HG03175 (cell line): ENCODE measurements at regions not wholly inside any gene's neighbourhood (a gene's known extent, or its start where the extent isn't known, plus 50 kb on each side); places are given as distances from the start of the nearest gene placed in this dataset.

Experiments
- ATAC-seq: cut with Tn5 transposase; IDR thresholded peaks from one replicate; pipeline ENCODE4 v1.9.1; 2021; ENCODE audit warnings: mild to moderate bottlenecking, moderate library complexity; ENCODE audit not compliant: unreplicated experiment

DNA sequence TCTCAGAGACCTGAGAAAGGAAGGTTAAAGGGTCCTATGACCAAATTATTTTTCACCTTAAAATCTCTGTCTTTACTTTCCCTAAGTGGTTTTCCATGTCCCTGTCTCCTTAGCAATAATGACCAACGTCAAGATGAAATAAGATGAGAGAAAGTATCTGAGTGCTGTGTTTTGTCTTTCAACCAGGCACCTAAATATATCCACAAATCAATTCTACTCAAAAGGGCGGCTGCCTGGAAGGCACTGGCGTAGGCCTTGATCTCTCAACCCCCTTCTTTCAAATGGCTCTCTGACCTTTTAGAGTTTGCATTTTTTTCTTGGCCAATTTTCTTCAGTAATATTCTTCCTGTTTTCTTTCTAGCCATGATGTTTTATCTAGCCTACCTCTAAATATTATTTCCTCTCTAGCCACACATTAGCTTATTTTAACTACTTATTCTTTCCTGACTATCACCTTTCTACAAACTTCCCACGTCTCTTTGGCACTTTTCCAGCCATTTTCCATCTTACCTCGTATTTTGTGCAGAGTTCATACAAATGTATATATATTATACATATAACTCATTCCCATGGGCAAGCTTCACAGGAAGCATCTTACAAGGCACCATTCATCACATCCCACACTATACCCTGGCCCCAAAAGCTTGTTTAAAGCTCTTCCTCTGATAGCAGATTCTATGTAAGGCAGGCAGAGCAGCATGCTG is 204.5 kb downstream of the SNX18 start:
- ATAC-seq: no peak

- ATAC-seq: no peak
These were observed 203.6 kb downstream of the SNX18 start for GRCh38 chr5:54721116-54721515.

DNA sequence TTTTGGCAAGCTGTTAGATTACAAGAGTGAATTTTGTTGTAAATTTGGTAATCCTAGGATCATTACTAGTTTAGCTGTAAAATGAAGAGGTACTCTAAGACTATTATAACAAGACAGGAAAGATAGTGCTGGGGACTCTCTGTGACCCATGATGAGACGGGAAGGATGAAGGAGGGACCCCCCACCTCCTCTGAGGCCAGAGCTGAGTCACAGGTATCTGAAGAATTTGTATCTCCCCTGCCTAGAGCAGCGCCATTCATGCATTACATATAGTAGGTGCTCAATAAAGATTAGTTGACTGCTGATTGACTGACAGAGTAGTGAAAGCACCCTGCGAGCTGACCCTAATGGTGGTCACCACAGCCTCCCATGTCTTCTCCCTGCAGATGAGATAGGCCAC is 202.8 kb downstream of the SNX18 start:
- ATAC-seq: no peak

DNA sequence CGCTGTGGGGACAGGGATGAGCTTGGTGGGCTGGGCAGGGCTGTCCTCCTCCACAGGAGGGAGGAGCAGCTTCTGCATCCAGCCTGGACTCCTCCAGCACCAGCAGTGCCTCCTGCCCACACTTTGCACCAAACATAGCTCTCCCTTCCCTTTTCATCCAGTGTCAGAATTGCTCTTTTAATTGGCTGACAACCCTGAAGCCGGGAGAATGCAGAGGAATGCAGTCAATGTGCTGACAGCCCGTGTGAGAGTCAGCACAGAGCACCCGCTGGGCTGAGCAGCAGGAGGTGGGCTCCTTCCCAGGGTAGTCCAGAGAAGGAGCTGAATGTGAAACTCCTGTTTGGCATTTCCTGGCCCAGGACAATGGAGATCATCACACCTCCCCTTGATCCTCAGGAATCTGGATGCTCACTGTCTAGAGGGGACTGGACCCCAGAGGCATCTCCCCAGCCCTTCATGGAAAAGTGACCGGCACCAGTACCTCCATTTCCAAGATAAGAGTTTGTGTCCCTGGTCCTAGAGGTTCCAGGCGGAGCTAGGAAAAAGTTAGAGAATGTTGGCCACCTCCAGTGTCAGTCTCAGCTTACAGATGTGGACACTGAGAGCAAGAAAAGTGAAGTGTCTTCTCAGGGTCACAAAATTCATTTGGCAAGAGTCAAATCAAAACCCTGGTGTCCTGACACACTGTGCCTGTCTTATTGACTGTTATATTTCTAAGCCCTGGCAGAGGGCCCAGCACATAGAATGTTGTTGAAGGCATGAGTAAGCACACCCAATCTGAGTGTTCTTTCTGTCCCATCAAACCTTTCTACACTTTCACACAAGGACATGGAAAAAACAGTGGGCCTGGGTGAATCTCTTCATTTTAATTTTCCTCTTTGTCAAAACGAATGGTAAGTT is 202.1 kb downstream of the SNX18 start:
- no peak for ATAC-seq

GRCh38 chr5:54718656-54719055 is 201.1 kb downstream of the SNX18 start:
- ATAC-seq: no peak

- no peak for ATAC-seq
These were observed 200.3 kb downstream of the SNX18 start for GRCh38 chr5:54717870-54718269.

- no peak for ATAC-seq
These were observed 199.9 kb downstream of the SNX18 start for GRCh38 chr5:54717459-54717858.

DNA sequence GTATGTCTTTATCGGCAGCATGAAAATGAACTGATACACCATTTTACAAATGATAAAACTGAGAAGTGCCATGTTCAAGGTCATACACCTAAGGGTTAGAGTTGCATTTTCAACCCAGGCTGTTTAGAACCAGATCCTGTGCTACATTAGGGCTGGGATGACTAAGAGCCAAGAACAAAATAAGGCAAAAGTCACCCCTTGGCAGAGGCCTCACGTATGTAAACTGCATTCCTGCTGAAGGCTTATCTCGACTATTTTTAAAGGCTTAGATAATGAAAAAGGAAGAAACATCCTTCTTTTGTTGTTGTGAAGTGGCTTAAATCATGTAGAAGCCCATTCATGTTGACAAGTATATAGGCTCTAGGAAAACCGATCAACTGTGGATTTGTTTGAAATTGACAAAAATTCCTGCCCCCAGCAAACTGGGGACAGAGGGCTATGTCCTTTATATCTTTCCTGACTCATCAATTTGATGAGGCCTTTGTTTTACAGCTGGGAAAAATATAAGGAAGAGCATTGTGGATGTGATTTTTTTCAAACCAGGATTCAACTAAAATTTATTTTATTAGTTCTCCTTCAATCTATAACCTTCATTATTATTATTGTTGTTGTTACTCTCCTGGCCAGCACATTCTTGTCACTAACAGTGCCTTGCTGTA is 196.5 kb downstream of the SNX18 start:
- ATAC-seq: no peak

- no peak for ATAC-seq
These were observed 191.5 kb downstream of the SNX18 start for GRCh38 chr5:54709096-54709495.

DNA sequence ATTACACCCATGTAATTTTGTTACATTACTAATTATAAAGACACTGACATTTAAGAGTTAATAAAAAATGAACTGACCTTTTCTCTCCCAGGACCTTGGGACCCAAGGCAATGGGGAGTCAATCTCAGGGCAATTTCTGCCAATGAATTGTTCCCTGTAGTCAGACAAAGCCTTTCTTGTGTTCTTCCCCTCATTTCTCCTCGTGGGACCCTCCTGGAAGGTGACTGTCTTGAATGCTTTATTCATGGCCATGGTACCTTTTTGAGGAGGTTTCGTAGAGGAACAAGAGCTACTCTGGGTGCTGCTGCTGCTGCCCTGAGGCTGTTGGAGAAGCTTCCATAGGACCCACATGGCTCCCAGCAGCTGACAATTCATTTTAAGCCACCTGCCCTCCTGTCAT is 190.3 kb downstream of the SNX18 start:
- ATAC-seq: no peak

DNA sequence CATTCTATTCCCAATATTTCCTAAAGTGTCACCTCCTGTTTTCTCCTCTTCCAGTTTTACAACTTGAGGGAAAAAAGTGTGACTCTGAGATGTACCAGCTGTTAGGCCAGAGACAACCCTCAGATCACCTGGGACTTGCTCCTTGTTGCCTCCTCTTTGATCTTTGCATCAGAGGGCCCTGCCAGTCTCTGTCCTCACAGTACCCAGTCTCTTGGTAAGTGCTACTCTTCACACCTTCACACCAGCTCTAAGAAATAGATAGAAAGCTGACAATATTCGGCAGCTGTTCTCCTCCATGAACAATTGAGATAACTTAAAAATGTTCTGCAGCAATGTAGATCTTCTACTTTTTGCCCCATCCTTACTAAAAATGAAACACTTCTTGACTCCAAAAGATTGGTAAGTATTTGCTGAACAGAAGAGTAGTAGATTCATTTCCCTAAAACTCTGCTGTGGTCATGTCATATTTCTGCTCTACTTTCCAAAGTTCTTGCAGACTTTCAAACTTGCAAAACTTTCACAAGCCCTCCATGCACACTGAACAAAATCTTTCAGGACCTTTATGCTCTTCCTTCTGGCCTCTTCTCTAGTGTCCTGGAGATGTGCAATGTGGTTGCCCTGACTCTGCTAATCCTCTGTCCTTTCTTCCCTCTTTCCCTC is 188.6 kb downstream of the SNX18 start:
- ATAC-seq: no peak

DNA sequence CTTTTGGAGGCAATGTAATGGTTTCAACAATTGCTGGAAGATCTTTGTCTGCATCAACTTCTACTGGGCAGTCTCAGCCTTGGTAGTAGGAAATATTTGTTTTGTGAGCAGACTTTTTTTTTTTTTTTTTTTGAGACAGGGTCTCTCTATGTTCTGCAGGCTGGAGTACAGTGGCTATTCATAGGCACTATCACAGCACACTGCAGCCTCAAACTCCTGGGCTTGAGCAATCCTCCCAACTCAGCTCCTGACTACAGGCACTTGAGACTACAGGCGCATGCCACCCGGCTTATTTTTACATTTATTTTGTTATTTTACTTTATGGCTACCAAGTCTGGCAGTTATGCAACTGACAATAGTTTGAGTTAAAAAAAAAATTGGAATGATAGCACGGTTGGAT is 187.3 kb downstream of the SNX18 start:
- ATAC-seq: no peak

GRCh38 chr5:54704333-54704732 is 186.8 kb downstream of the SNX18 start:
- ATAC-seq: no peak

DNA sequence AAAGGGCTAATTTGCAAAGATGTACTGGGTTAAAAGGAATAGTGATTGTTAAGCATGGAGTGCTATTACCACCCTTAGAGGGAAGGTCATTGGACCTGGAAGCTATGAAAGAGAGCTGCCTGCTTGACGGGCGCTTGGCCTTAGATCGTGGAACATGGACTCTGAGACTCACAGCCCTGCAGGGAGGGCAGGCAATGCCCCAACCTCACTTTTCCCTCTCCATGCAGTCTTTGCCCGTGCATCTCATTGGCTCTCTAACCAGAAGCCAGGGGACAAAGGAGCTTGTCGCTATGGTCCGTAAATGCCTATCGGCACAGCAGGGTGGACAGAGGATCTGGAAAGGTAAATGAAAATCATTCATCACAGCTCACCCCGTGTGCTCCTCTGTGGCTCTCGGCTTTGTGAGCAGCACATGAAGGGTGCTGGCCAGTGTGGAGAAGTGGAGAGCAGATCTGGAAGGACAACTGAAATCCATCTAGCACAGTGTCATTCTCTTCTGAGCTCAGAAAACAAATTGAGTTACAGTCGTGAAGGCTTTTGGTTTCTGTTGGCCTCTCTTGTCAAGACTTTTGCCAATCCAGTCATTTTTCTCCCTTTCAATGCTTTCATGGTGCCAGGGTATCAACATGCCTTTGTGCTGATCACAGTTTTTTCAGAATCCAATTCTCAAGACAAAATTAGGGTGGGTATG is 186.2 kb downstream of the SNX18 start:
- no peak for ATAC-seq

DNA sequence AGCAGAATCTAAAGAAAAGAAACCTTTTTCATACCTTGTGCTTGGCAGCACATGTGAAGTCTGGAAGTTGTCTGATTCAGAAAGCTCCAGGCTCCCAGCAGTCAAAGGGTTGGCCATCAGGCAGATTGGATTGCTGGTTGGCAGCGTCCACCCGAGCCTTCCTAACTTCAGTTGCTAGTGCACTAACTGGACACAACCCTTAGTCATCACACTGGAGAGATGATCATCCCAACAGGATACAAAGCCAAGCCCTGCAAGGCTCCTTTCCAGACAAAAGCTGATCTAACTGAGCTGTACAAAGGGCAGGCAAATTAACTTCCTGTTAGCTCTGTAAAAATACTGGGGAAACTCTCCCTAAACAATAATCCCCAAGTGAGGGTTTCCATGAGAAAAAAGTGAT is 185.6 kb downstream of the SNX18 start:
- ATAC-seq: no peak

- ATAC-seq: no peak
These were observed 184.9 kb downstream of the SNX18 start for GRCh38 chr5:54702470-54702869.

GRCh38 chr5:54700986-54701578 is 183.5 kb downstream of the SNX18 start:
- ATAC-seq: no peak

GRCh38 chr5:54696931-54697330 is 179.4 kb downstream of the SNX18 start:
- ATAC-seq: no peak

DNA sequence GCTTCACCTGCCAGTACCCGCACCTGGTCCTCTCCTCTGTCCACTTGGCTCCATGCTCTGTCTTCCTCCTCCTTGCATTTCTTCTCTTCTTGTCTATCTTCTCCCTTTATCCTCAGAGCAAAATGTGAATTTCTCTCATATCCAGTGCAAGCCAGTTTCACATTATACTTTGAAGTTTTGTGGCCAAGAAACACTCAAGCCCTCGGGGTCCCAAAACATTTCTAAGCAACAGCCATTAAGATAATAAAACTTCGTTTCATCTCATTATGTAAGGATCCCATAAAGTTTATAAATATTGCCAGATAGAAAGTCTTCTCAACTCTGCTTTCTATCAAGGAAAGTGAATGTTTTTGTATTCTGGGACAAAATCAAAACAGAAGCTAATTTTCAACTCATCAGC is 178.8 kb downstream of the SNX18 start:
- ATAC-seq: no peak
